IMR-90 (cell line): ENCODE measurements at regions not wholly inside any gene's neighbourhood (a gene's known extent, or its start where the extent isn't known, plus 50 kb on each side); places are given as distances from the start of the nearest gene placed in this dataset.

Source experiments
- BHLHE40 ChIP-seq: fragments of 150-350 bp; IDR thresholded peaks from 2 replicates; pipeline ENCODE4 v1.6.1; 2016; ENCODE audit warnings: mild to moderate bottlenecking, low read depth, low read length
- CHD1 ChIP-seq: IDR thresholded peaks from 2 replicates; pipeline ENCODE4 v1.6.1; 2012; ENCODE audit warnings: low read depth, low read length, improper control_type of control experiment
- CTCF ChIP-seq: conservative IDR thresholded peaks from 2 replicates; pipeline ENCODE4 v1.5.1; 2012; ENCODE audit warnings: mild to moderate bottlenecking, low read depth, low read length, improper control_type of control experiment
- FOS ChIP-seq: fragments of 150-350 bp; IDR thresholded peaks from 2 replicates; pipeline ENCODE4 v1.6.1; 2016; ENCODE audit warnings: low read depth, low read length
- MAZ ChIP-seq: IDR thresholded peaks from 2 replicates; pipeline ENCODE4 v1.6.1; 2012; ENCODE audit warnings: low read depth, mild to moderate bottlenecking, low read length, improper control_type of control experiment, moderate library complexity, borderline replicate concordance
- MXI1 ChIP-seq: IDR thresholded peaks from 2 replicates; pipeline ENCODE4 v1.6.1; 2012; ENCODE audit warnings: low read depth, mild to moderate bottlenecking, low read length, moderate library complexity, borderline replicate concordance
- POLR2A ChIP-seq: IDR thresholded peaks from 2 replicates; pipeline ENCODE4 v1.6.1; 2012; ENCODE audit warnings: mild to moderate bottlenecking, low read depth, low read length
- RAD21 ChIP-seq: IDR thresholded peaks from 2 replicates; pipeline ENCODE4 v1.6.1; 2012; ENCODE audit warnings: low read length, improper control_type of control experiment
- RCOR1 ChIP-seq: IDR thresholded peaks from 2 replicates; pipeline ENCODE4 v1.6.1; 2012; ENCODE audit warnings: mild to moderate bottlenecking, low read length, improper control_type of control experiment; ENCODE audit not compliant: insufficient replicate concordance
- RFX5 ChIP-seq: IDR thresholded peaks from 2 replicates; pipeline ENCODE4 v1.8.0; 2012; ENCODE audit warnings: low read depth, mild to moderate bottlenecking, low read length, moderate library complexity
- USF2 ChIP-seq: fragments of 150-350 bp; IDR thresholded peaks from 2 replicates; pipeline ENCODE4 v1.6.1; 2017; ENCODE audit warnings: mild to moderate bottlenecking, antibody characterized with exemption, low read length, low read depth
- TF ChIP-seq, protein P1 (sequence below): fragments of 150-350 bp; IDR thresholded peaks from 2 replicates; pipeline ENCODE4 v1.6.1; 2016; ENCODE audit warnings: low read depth, mild to moderate bottlenecking, low read length, moderate library complexity, borderline replicate concordance

GRCh38 chrX:42694260-42694815, 83.6 kb downstream of the PPP1R2C start:
- no peak for TF ChIP-seq CTCF
- no peak for TF ChIP-seq POLR2A
- no peak for TF ChIP-seq MAZ
- TF ChIP-seq USF2 = no peak
- no peak for TF ChIP-seq RAD21
- TF ChIP-seq RCOR1 = no peak
- no peak for TF ChIP-seq BHLHE40
- no peak for TF ChIP-seq CHD1
- TF ChIP-seq, protein P1, sequence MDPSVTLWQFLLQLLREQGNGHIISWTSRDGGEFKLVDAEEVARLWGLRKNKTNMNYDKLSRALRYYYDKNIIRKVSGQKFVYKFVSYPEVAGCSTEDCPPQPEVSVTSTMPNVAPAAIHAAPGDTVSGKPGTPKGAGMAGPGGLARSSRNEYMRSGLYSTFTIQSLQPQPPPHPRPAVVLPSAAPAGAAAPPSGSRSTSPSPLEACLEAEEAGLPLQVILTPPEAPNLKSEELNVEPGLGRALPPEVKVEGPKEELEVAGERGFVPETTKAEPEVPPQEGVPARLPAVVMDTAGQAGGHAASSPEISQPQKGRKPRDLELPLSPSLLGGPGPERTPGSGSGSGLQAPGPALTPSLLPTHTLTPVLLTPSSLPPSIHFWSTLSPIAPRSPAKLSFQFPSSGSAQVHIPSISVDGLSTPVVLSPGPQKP = no peak
- no peak for TF ChIP-seq MXI1
- no peak for TF ChIP-seq FOS
- no peak for TF ChIP-seq RFX5
